SU-DHL-6 (cell line): ENCODE measurements at regions not wholly inside any gene's neighbourhood (a gene's known extent, or its start where the extent isn't known, plus 50 kb on each side); places are given as distances from the start of the nearest gene placed in this dataset.
"Not testable (repeated sequence)": the region's sequence is repeated elsewhere in the genome, so short reads cannot be mapped to it uniquely, and the experiment has no call there.

Experiments used
- CTCF ChIP-seq: fragments of 200-600 bp; sonication (generic); IDR thresholded peaks from one replicate; pipeline ENCODE4 v1.5.1; 2017; ENCODE audit warnings: antibody characterized with exemption, mild to moderate bottlenecking, low read length, moderate library complexity; ENCODE audit not compliant: insufficient read depth, poor library complexity, severe bottlenecking
- EZH2phosphoT487 ChIP-seq: fragments of 200-600 bp; sonication (generic), shearing (Covaris generic); conservative IDR thresholded peaks from 2 replicates; pipeline ENCODE4 v1.6.1; 2018; ENCODE audit warnings: mild to moderate bottlenecking, antibody characterized with exemption, low read length, moderate library complexity, mixed read lengths

GRCh38 chr16:17911578-17911977 lies 425.0 kb downstream of the NPIPA8 start:
- not testable (repeated sequence) for TF ChIP-seq CTCF, EZH2phosphoT487
